C4-2B (cell line): ENCODE measurements at regions not wholly inside any gene's neighbourhood (a gene's known extent, or its start where the extent isn't known, plus 50 kb on each side); places are given as distances from the start of the nearest gene placed in this dataset.

ENCODE experiments used
- H3K27ac ChIP-seq: fragments of 450-650 bp; 2 replicates; pipeline ENCODE4 v1.5.1; 2017
- ZFX ChIP-seq: fragments of 450-650 bp; IDR thresholded peaks from 2 replicates; pipeline ENCODE4 v1.6.1; 2017
- TF ChIP-seq, protein P1 (sequence below): fragments of 450-650 bp; conservative IDR thresholded peaks from 2 replicates; pipeline ENCODE4 v1.5.1; 2017; ENCODE audit warnings: mild to moderate bottlenecking

- TF ChIP-seq, protein P1, sequence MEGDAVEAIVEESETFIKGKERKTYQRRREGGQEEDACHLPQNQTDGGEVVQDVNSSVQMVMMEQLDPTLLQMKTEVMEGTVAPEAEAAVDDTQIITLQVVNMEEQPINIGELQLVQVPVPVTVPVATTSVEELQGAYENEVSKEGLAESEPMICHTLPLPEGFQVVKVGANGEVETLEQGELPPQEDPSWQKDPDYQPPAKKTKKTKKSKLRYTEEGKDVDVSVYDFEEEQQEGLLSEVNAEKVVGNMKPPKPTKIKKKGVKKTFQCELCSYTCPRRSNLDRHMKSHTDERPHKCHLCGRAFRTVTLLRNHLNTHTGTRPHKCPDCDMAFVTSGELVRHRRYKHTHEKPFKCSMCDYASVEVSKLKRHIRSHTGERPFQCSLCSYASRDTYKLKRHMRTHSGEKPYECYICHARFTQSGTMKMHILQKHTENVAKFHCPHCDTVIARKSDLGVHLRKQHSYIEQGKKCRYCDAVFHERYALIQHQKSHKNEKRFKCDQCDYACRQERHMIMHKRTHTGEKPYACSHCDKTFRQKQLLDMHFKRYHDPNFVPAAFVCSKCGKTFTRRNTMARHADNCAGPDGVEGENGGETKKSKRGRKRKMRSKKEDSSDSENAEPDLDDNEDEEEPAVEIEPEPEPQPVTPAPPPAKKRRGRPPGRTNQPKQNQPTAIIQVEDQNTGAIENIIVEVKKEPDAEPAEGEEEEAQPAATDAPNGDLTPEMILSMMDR = no peak
- no peak for TF ChIP-seq ZFX
- H3K27ac ChIP-seq = no peak overlapping the region
These were observed 149.3 kb downstream of the FAM124B start for GRCh38 chr2:224252631-224253030.

- no peak overlapping the region for H3K27ac ChIP-seq
- TF ChIP-seq ZFX = no peak
- TF ChIP-seq, protein P1 = no peak
These were observed 152.9 kb downstream of the FAM124B start for GRCh38 chr2:224248944-224249371.

DNA sequence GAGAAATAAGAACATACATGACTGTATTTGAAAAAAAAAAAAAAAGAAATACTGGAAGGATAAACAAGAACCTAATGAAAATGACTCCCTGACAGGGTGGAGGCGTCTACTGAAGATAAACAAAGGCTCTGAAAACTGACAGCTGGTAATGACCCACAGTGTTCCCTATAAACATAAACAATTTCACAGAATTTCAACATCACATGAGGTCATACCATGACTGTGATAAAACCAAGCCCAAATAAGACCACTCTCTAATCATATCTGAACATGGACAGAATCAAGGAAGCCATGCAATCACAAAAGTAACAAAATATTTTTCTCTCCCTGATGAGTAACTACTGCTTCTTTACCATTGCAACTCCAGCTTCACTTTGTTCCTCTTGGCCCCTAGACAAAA, 159.3 kb downstream of the FAM124B start:
- no peak overlapping the region for H3K27ac ChIP-seq
- no peak for TF ChIP-seq ZFX
- TF ChIP-seq, protein P1 = no peak

DNA sequence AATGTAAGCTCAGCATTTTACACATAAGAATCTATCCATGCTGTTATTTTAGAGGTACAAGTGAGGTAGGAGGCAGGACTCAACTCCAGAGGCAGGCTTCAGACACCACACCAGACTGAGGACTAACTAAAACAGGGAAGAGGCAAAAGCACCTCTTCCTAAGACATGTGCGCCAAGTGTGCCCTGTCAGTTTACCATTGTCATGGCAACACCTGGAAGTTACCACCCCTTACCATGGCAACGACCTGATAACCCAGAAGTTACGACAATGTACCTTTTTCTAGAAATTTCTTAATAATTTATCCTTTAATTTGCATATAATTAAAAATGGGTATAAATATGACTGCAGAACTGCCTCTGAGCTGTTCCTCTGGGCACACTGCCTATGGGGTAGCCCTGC, 160.1 kb downstream of the FAM124B start:
- H3K27ac ChIP-seq = no peak overlapping the region
- TF ChIP-seq, protein P1 = no peak
- TF ChIP-seq ZFX = no peak

DNA sequence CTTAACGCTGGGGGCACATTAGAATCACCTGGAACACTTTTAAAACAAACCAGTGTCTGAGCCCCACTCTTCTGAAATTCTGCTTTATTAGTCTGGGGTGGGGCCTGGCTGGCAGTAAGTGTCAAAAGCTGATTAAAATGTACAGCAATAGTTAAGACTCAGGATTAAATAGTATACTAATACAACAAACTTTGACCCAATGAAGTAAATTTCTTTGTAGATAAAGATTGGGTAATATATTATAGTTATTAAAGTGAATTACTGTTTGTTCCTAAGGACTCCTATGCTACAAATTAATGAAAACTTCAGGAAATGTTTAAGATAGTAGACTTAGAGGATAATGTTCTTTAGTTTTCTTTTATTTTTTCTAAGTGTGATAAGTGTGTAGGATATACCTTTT, 160.9 kb downstream of the FAM124B start:
- TF ChIP-seq ZFX = no peak
- TF ChIP-seq, protein P1 = no peak
- no peak overlapping the region for H3K27ac ChIP-seq

DNA sequence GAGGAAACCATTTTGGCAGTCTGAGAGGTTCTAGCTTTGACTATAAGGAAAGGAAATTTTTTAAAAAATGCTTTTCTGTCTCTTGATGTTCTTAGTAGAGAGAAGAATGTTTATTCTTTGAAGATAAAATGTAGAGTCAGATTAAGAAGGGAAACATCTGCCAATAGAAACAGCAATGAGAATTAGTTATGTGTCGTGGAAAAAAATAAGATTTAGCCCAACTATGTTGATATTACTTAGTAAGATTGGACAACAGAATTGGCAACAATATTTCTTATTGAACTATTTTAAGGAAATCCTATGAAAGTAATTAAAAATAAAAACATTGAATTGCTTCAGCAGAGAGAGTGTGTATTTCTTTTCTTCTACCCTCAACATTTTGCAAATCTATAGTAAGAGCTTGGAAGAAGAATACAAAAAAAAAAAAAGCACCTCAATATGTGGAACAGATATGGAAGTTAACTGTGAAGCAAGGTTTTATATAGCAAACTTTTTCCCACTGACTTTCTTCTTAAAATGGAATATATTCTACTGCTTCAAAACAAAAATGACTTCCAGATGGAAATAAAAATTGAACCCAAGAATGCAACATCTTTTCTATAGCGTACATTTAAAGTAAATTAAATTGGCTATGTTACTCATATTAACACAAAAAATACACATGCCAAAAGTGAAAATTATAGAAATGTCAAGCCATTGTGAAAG, 177.9 kb downstream of the FAM124B start:
- no peak overlapping the region for H3K27ac ChIP-seq
- TF ChIP-seq, protein P1 = no peak
- no peak for TF ChIP-seq ZFX

DNA sequence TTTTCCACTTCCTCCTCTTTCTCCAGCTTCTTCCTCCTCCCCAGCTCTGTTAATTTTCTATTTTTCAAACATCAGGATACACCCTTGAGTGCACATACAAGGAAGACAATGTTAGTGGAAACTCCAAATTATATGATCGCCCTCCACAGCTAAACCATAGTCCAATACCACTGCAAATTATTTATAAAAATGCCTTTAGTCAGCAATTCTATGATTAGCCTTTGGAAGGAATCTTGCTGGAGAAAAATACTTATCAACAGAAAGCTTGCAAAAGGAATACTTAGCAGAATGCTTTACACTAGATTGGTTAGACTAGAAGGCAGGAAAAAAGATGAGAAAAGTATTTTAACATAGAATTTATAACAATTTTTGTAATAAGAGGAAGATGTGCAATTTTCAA, 178.9 kb downstream of the FAM124B start:
- no peak overlapping the region for H3K27ac ChIP-seq
- TF ChIP-seq, protein P1 = no peak
- no peak for TF ChIP-seq ZFX
